ENCODE measurements at regions not wholly inside any gene's neighbourhood (a gene's known extent, or its start where the extent isn't known, plus 50 kb on each side); places are given as distances from the start of the nearest gene placed in this dataset.

DNA sequence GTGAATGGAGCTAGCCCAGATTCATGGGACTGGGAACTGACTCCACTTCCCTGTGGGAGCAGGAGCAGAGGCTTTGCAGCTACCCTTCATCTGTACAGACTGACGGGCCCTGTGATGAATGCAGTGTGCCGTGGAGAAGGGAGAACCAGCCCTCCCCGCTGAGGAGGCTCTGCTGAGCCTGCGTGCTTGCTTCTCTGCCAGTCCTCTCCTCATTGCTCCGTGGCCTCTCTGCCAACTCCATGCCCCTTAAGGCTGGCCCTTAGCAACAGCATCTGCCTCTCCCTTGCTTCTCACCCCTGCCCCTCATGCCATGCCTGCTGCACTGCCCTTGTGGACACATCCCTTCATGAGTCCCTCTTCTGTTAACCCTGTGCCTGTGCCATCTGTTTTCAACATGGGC, 53.6 kb downstream of the GADD45G start (continued):
- TF ChIP-seq REST (IDR thresholded peaks at IDR 0.05; ENCODE audit: unreplicated experiment) (no peak), EZH2phosphoT487 (IDR thresholded peaks at IDR 0.05; ENCODE audit: unreplicated experiment) (no peak), NANOG (IDR thresholded peaks at IDR 0.05; ENCODE audit: borderline replicate concordance) (no peak)

- Histone ChIP-seq H3K36me3 (ENCODE audit: insufficient read depth) (no peaks in the 10 kb centered on the region), H2AFZ (no peak overlapping the region), H4K20me1 (replicated peaks; ENCODE audit: insufficient read depth) (no peaks in the 10 kb centered on the region), H3K27ac (ENCODE audit: low read depth) (no peak overlapping the region), H3K4me3 (no peak overlapping the region), H3K27me3 (ENCODE audit: insufficient read depth) (no peaks in the 10 kb centered on the region), H3K9me2 (ENCODE audit: insufficient read depth) (peaks cover 6% of the 10 kb centered on the region; the same call in 1 of the 2 replicates), H3K79me2 (replicated peaks; ENCODE audit: insufficient read depth) (no peaks in the 10 kb centered on the region), H3K4me1 (ENCODE audit: insufficient read depth) (peaks cover 16% of the 10 kb centered on the region), H3K4me2 (no peak overlapping the region), H3F3A (replicated peaks; ENCODE audit: low read depth) (no peaks in the 10 kb centered on the region)
- TF ChIP-seq ETS1 (IDR thresholded peaks at IDR 0.05) (no peak), POLR2AphosphoS5 (IDR thresholded peaks at IDR 0.05; ENCODE audit: low read depth) (no peak), STAT1 (IDR thresholded peaks at IDR 0.05; ENCODE audit: unreplicated experiment) (no peak), CREB1 (CRISPR knock-in tag; IDR thresholded peaks at IDR 0.05; ENCODE audit: low read depth) (no peak), EZH2phosphoT487 (IDR thresholded peaks at IDR 0.05; ENCODE audit: unreplicated experiment) (no peak)
- TF ChIP-seq, protein P1, sequence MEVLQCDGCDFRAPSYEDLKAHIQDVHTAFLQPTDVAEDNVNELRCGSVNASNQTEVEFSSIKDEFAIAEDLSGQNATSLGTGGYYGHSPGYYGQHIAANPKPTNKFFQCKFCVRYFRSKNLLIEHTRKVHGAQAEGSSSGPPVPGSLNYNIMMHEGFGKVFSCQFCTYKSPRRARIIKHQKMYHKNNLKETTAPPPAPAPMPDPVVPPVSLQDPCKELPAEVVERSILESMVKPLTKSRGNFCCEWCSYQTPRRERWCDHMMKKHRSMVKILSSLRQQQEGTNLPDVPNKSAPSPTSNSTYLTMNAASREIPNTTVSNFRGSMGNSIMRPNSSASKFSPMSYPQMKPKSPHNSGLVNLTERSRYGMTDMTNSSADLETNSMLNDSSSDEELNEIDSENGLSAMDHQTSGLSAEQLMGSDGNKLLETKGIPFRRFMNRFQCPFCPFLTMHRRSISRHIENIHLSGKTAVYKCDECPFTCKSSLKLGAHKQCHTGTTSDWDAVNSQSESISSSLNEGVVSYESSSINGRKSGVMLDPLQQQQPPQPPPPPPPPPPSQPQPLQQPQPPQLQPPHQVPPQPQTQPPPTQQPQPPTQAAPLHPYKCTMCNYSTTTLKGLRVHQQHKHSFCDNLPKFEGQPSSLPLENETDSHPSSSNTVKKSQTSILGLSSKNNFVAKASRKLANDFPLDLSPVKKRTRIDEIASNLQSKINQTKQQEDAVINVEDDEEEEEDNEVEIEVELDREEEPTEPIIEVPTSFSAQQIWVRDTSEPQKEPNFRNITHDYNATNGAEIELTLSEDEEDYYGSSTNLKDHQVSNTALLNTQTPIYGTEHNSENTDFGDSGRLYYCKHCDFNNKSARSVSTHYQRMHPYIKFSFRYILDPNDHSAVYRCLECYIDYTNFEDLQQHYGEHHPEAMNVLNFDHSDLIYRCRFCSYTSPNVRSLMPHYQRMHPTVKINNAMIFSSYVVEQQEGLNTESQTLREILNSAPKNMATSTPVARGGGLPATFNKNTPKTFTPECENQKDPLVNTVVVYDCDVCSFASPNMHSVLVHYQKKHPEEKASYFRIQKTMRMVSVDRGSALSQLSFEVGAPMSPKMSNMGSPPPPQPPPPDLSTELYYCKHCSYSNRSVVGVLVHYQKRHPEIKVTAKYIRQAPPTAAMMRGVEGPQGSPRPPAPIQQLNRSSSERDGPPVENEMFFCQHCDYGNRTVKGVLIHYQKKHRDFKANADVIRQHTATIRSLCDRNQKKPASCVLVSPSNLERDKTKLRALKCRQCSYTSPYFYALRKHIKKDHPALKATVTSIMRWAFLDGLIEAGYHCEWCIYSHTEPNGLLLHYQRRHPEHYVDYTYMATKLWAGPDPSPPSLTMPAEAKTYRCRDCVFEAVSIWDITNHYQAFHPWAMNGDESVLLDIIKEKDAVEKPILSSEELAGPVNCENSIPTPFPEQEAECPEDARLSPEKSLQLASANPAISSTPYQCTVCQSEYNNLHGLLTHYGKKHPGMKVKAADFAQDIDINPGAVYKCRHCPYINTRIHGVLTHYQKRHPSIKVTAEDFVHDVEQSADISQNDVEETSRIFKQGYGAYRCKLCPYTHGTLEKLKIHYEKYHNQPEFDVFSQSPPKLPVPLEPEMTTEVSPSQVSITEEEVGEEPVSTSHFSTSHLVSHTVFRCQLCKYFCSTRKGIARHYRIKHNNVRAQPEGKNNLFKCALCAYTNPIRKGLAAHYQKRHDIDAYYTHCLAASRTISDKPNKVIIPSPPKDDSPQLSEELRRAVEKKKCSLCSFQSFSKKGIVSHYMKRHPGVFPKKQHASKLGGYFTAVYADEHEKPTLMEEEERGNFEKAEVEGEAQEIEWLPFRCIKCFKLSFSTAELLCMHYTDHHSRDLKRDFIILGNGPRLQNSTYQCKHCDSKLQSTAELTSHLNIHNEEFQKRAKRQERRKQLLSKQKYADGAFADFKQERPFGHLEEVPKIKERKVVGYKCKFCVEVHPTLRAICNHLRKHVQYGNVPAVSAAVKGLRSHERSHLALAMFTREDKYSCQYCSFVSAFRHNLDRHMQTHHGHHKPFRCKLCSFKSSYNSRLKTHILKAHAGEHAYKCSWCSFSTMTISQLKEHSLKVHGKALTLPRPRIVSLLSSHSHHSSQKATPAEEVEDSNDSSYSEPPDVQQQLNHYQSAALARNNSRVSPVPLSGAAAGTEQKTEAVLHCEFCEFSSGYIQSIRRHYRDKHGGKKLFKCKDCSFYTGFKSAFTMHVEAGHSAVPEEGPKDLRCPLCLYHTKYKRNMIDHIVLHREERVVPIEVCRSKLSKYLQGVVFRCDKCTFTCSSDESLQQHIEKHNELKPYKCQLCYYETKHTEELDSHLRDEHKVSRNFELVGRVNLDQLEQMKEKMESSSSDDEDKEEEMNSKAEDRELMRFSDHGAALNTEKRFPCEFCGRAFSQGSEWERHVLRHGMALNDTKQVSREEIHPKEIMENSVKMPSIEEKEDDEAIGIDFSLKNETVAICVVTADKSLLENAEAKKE (CRISPR knock-in tag; IDR thresholded peaks at IDR 0.05) = no peak
- Mint-ChIP-seq H3K27me3 (ENCODE audit: insufficient read depth, low read depth, poor library complexity) (peaks cover 13% of the 10 kb centered on the region), H3K9me3 (no peaks in the 10 kb centered on the region; the same call in 2 of the 3 replicates), H3K27ac (no peak overlapping the region), H3K4me1 (peaks cover 59% of the 10 kb centered on the region), H3K36me3 (ENCODE audit: low read depth) (no peaks in the 10 kb centered on the region; the same call in 1 of the 3 replicates), H3K4me3 (no peak overlapping the region)
- DNase-seq (ENCODE audit: low spot score) = no peak
- no peak for ATAC-seq
Measured at GRCh38 chr9:89658931-89659330, 54.1 kb downstream of the GADD45G start.

All from GM23338 (cell line).